ENCODE measurements at regions not wholly inside any gene's neighbourhood (a gene's known extent, or its start where the extent isn't known, plus 50 kb on each side); places are given as distances from the start of the nearest gene placed in this dataset.

DNA sequence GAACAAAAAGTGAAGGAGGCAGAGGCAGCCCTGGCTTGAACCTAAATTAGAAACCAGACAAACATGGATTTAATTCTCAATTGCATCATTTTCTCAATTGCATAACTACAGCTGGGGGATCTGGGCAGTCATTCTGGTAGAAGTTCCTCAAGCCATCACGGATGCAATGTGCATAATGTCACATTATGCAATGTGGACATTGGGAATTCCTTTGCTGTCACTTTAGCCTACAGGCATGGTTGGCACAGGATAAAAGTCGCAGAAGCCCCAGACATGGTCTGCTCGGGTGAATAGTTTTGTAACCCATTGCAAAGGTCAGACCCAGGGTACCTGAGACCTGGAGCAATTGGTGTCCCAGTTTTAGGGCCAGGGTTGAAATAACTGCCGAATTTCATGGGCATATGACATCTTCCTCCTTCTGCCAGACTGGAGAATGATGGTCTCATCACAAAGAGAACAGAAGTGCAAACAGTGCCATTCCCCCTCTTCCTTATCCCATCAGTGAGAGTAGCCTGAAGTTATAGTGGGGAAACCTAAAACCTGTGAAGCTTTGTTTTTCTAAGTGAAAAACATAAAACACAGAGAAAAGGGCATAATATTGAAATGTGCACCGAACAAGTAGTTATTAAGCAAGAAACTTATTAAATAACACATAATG is 290.8 kb downstream of the MSX2 start:
- ChIA-PET CTCF (interaction anchor here (0.6 kb wide), 1 partner anchor 673 kb away, joined by 3 read pairs; no protein-coding TSS in a partner anchor), POLR2A (interaction anchor here (1.2 kb wide), 1 partner anchor 14 kb away, joined by 3 read pairs; no protein-coding TSS in a partner anchor)
- Mint-ChIP-seq H3K4me1 (ENCODE audit: insufficient read depth, unreplicated experiment) (no peaks in the 10 kb centered on the region), H3K27ac (ENCODE audit: low read depth, unreplicated experiment) (no peak overlapping the region), H3K36me3 (ENCODE audit: insufficient read depth, unreplicated experiment) (no peaks in the 10 kb centered on the region), H3K9me3 (ENCODE audit: unreplicated experiment) (no peaks in the 10 kb centered on the region), H3K27me3 (ENCODE audit: insufficient read depth, unreplicated experiment) (peaks cover 21% of the 10 kb centered on the region), H3K4me3 (ENCODE audit: unreplicated experiment) (no peak overlapping the region)
- no peak for DNase-seq (ENCODE audit: unreplicated experiment)
- TF ChIP-seq, protein P1, sequence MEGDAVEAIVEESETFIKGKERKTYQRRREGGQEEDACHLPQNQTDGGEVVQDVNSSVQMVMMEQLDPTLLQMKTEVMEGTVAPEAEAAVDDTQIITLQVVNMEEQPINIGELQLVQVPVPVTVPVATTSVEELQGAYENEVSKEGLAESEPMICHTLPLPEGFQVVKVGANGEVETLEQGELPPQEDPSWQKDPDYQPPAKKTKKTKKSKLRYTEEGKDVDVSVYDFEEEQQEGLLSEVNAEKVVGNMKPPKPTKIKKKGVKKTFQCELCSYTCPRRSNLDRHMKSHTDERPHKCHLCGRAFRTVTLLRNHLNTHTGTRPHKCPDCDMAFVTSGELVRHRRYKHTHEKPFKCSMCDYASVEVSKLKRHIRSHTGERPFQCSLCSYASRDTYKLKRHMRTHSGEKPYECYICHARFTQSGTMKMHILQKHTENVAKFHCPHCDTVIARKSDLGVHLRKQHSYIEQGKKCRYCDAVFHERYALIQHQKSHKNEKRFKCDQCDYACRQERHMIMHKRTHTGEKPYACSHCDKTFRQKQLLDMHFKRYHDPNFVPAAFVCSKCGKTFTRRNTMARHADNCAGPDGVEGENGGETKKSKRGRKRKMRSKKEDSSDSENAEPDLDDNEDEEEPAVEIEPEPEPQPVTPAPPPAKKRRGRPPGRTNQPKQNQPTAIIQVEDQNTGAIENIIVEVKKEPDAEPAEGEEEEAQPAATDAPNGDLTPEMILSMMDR (IDR thresholded peaks at IDR 0.05; ENCODE audit: unreplicated experiment) = no peak
- no TSS peak for BruUV-seq (replicated peaks)
- intact Hi-C loops (cut with micrococcal nuclease) = no loop called here

GRCh38 chr5:175013251-175013650 is 288.9 kb downstream of the MSX2 start:
- Mint-ChIP-seq H3K4me1 (ENCODE audit: insufficient read depth, unreplicated experiment) (no peaks in the 10 kb centered on the region), H3K36me3 (ENCODE audit: insufficient read depth, unreplicated experiment) (no peaks in the 10 kb centered on the region), H3K27me3 (ENCODE audit: insufficient read depth, unreplicated experiment) (peaks cover 34% of the 10 kb centered on the region), H3K9me3 (ENCODE audit: unreplicated experiment) (peaks cover 11% of the 10 kb centered on the region), H3K27ac (ENCODE audit: low read depth, unreplicated experiment) (no peak overlapping the region), H3K4me3 (ENCODE audit: unreplicated experiment) (no peak overlapping the region)
- POLR2A ChIA-PET = no interaction called here
- intact Hi-C loops (cut with micrococcal nuclease) = no loop called here
- CTCF ChIA-PET = interaction anchor here (0.7 kb wide), 1 partner anchor 233 kb away, joined by 3 read pairs; no protein-coding TSS in a partner anchor
- TF ChIP-seq, protein P1 (IDR thresholded peaks at IDR 0.05; ENCODE audit: unreplicated experiment) = no peak
- DNase-seq (ENCODE audit: unreplicated experiment) = no peak
- no TSS peak for BruUV-seq (replicated peaks)

DNA sequence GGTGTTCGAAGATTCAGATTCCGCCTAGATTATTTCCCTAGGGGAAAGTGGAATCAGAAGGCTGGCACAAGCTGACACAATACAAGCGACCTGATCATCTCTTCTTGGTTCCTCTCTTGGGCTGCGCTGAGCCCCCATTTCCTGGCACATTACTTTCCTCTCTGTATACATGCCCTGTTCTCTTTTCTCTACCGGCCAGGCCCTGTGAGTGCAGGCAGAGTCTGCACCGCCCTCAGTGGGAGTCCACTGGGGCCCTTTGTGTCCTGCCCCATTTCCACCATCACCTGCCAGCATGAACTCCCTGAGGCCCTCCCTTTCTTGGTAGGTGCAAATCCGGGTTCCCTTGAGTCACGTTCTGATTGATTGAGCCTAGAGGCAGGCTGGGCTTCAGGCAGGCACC is 287.9 kb downstream of the MSX2 start:
- intact Hi-C loops (cut with micrococcal nuclease) = no loop called here
- Mint-ChIP-seq H3K4me1 (ENCODE audit: insufficient read depth, unreplicated experiment) (no peaks in the 10 kb centered on the region), H3K9me3 (ENCODE audit: unreplicated experiment) (peaks cover 11% of the 10 kb centered on the region), H3K27ac (ENCODE audit: low read depth, unreplicated experiment) (no peak overlapping the region), H3K4me3 (ENCODE audit: unreplicated experiment) (no peak overlapping the region), H3K36me3 (ENCODE audit: insufficient read depth, unreplicated experiment) (no peaks in the 10 kb centered on the region), H3K27me3 (ENCODE audit: insufficient read depth, unreplicated experiment) (peaks cover 34% of the 10 kb centered on the region)
- TF ChIP-seq, protein P1 (IDR thresholded peaks at IDR 0.05; ENCODE audit: unreplicated experiment) = no peak
- no TSS peak for BruUV-seq (replicated peaks)
- no peak for DNase-seq (ENCODE audit: unreplicated experiment)
- ChIA-PET POLR2A (no interaction called here), CTCF (no interaction called here)

DNA sequence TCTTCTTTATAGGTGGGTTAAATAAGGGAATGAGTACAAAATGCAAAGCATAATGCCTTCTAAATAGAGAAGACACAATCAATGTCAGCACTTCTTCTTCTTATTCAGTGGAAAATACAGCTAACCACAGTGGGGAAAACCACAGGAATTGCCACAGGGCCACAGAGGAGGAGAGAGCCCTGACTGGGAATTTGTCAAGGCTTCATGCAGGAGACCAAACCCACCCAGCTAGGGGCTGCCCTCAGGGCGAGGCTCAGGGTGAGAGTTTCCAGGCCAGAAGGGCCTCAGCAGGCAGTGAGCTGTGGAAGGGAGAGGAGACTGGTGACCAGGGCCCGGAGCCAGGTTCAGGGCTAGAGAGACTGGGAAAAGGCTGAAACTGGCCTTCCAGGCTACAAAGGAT is 279.1 kb downstream of the MSX2 start:
- Mint-ChIP-seq H3K4me3 (ENCODE audit: unreplicated experiment) (no peak overlapping the region), H3K27me3 (ENCODE audit: insufficient read depth, unreplicated experiment) (peaks cover 35% of the 10 kb centered on the region), H3K27ac (ENCODE audit: low read depth, unreplicated experiment) (no peak overlapping the region), H3K9me3 (ENCODE audit: unreplicated experiment) (peaks cover 7% of the 10 kb centered on the region), H3K4me1 (ENCODE audit: insufficient read depth, unreplicated experiment) (no peaks in the 10 kb centered on the region), H3K36me3 (ENCODE audit: insufficient read depth, unreplicated experiment) (no peaks in the 10 kb centered on the region)
- CTCF ChIA-PET = interaction anchor here (0.7 to 0.8 kb wide), 2 partner anchors 20 to 332 kb away, joined by 3 read pairs; no protein-coding TSS in a partner anchor
- TF ChIP-seq, protein P1 (IDR thresholded peaks at IDR 0.05; ENCODE audit: unreplicated experiment) = no peak
- POLR2A ChIA-PET = interaction anchor here (0.7 kb wide), 1 partner anchor 1410 kb away, joined by 3 read pairs; no protein-coding TSS in a partner anchor
- DNase-seq (ENCODE audit: unreplicated experiment) = no peak
- no TSS peak for BruUV-seq (replicated peaks)
- intact Hi-C loops (cut with micrococcal nuclease) = no loop called here

Measured in MCF 10A (cell line).